IgD-negative memory B cell (primary cell): ENCODE measurements at regions not wholly inside any gene's neighbourhood (a gene's known extent, or its start where the extent isn't known, plus 50 kb on each side); places are given as distances from the start of the nearest gene placed in this dataset.
"Not testable (repeated sequence)": the region's sequence is repeated elsewhere in the genome, so short reads cannot be mapped to it uniquely, and the experiment has no call there.

Experiments
- H3K27ac Mint-ChIP-seq, 3 donors: one replicate each; pipeline ENCODE4 v1.8.0; 2020 to 2022; ENCODE audit warnings: mild to moderate bottlenecking in 3 of 3, mixed read lengths in 3 of 3, moderate library complexity in 1 of 3
- H3K27me3 Mint-ChIP-seq: one replicate; pipeline ENCODE4 v1.8.0; 2021; ENCODE audit warnings: mixed read lengths
- H3K36me3 Mint-ChIP-seq: one replicate; pipeline ENCODE4 v1.8.0; 2020; ENCODE audit warnings: mild to moderate bottlenecking, mixed read lengths
- H3K4me1 Mint-ChIP-seq, 3 donors: one replicate each; pipeline ENCODE4 v1.8.0; 2020 to 2022; ENCODE audit warnings: mixed read lengths in 3 of 3, mild to moderate bottlenecking in 1 of 3
- H3K4me3 Mint-ChIP-seq, 4 donors: one replicate each; pipeline ENCODE4 v1.8.0; 2020 to 2022; ENCODE audit warnings: mild to moderate bottlenecking in 4 of 4, mixed read lengths in 4 of 4, moderate library complexity in 3 of 4
- H3K9me3 Mint-ChIP-seq, 3 donors: one replicate each; pipeline ENCODE4 v1.8.0; 2020 to 2021; ENCODE audit warnings: mixed read lengths in 3 of 3, mild to moderate bottlenecking in 1 of 3

DNA sequence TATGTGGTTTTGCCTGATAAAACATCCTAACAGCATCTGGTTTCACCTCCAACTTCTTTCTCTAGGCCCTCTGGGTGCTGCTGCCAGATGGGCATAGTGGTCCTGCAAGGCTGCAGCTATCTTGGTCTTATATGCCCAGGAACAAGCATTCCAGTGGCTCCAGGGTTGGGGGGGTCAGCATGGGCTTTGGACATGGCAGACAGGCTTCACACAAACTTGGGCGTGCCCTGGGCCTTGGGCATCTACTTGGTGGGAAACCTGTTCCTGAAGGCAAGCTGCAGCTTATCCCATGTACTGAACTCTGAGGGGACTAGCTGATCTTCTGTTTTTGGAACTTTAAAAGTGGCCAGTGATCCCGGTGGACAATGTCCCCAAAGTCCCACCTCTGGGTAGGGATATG is 54.9 kb upstream of the ZNF678 start:
- Mint-ChIP-seq H3K36me3 (no peaks in the 10 kb centered on the region), H3K4me3 (no peak overlapping the region), H3K4me1 (no peaks in the 10 kb centered on the region), H3K27me3 (no peaks in the 10 kb centered on the region), H3K27ac (no peak overlapping the region), H3K9me3 (no peaks in the 10 kb centered on the region)

GRCh38 chr1:227506490-227507393 is 56.6 kb upstream of the ZNF678 start:
- H3K27ac Mint-ChIP-seq, H3K4me1 Mint-ChIP-seq, H3K36me3 Mint-ChIP-seq, H3K9me3 Mint-ChIP-seq, H3K27me3 Mint-ChIP-seq, H3K4me3 Mint-ChIP-seq: not testable (repeated sequence)

DNA sequence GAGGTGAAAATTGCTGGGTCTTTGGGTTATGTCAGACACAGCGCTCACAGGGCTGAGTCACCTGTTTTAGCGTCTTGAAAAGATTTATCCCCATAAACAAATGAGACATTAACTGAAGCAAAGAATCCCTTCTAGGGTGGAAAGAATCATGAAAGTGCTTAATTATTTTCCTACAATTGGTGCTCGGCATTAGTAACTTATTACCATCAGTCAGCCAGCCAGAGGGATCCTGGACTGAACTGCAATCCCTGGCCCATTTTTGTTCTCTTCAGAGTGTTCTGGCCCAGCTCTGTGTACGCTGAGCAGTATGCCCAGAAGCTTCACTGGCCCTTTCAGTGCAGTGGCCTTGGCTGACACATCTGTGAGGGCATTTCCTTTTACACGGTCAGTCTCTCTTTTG is 67.3 kb upstream of the ZNF678 start:
- H3K27ac Mint-ChIP-seq, H3K4me1 Mint-ChIP-seq, H3K9me3 Mint-ChIP-seq, H3K27me3 Mint-ChIP-seq, H3K4me3 Mint-ChIP-seq, H3K36me3 Mint-ChIP-seq: not testable (repeated sequence)

GRCh38 chr1:227493863-227494551 is 69.3 kb upstream of the ZNF678 start:
- H3K9me3 Mint-ChIP-seq, H3K36me3 Mint-ChIP-seq, H3K4me3 Mint-ChIP-seq, H3K27me3 Mint-ChIP-seq, H3K27ac Mint-ChIP-seq, H3K4me1 Mint-ChIP-seq: not testable (repeated sequence)

GRCh38 chr1:227490478-227490877 is 72.9 kb upstream of the ZNF678 start:
- Mint-ChIP-seq H3K36me3 (no peaks in the 10 kb centered on the region), H3K4me1 (peaks cover 0 to 4% (median 2%) of the 10 kb centered on the region in 3 donors), H3K9me3 (peaks cover 4 to 8% (median 7%) of the 10 kb centered on the region in 3 donors), H3K4me3 (no peak overlapping the region), H3K27me3 (no peaks in the 10 kb centered on the region), H3K27ac (no peak overlapping the region)

DNA sequence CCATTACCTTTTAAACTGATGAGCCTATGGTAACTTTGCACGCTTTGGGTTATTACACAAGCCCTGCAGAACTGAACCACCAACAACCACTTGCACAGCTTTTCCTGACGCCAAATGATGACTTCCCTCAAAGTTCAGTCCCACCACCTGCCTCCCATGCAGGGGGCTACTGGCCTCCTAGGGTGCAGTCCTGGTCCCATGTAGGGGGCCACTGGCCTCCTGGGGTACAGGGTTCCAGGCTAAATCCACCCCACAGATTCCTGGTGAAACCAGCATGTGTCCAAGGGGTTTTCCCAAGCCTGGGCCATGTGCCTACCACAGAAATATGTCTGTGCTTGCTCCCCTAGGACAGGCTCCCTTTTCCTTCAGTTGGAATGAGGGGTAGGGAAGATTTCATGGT is 73.4 kb upstream of the ZNF678 start:
- H3K27me3 Mint-ChIP-seq = no peaks in the 10 kb centered on the region
- H3K4me3 Mint-ChIP-seq = no peak overlapping the region
- H3K27ac Mint-ChIP-seq = no peak overlapping the region
- peaks cover 4 to 8% (median 7%) of the 10 kb centered on the region in 3 donors for H3K9me3 Mint-ChIP-seq
- H3K36me3 Mint-ChIP-seq = no peaks in the 10 kb centered on the region
- H3K4me1 Mint-ChIP-seq = peaks cover 0 to 4% (median 2%) of the 10 kb centered on the region in 3 donors

DNA sequence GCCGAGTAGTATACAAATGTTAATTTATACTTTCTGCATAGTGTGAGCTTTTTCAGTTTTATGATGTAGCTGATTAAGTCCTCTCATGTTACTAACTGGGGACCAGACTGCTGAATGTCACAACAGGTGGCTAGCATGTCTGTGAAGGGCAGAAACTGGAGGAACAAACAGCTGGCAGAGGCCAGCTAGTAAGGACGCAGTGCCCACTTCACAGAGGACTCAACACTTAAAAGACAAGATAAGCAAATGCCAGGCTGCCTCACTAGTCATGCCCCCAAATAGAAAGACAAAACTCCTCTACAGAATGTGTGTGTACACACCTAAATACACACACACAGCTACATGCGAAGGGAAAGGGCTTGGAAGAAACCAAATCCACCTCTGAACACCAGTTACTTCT is 73.8 kb upstream of the ZNF678 start:
- Mint-ChIP-seq H3K4me3 (no peak overlapping the region), H3K27me3 (no peaks in the 10 kb centered on the region), H3K36me3 (no peaks in the 10 kb centered on the region), H3K9me3 (peaks cover 4 to 8% (median 7%) of the 10 kb centered on the region in 3 donors), H3K4me1 (peaks cover 0 to 4% (median 2%) of the 10 kb centered on the region in 3 donors), H3K27ac (no peak overlapping the region)

DNA sequence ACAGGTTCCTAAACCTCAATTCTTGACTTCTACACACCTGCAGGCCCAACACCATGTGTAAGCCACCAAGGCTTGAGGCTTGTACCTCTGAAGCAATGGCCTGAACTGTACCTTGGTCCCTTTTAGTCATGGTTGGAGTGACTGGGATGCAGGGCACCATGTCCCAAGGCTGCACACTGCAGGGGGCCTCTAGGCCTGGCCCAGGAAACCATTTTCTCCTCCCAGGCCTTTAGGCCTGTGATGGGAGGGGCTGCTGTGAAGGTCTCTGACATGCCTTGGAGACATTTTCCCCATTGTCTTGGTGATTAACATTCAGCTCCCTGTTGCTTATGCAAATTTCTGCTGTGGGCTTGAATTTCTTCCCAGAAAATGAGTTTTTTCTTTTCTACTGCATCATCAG is 75.8 kb upstream of the ZNF678 start:
- Mint-ChIP-seq H3K4me1 (peaks cover 0 to 4% (median 2%) of the 10 kb centered on the region in 3 donors), H3K36me3 (no peaks in the 10 kb centered on the region), H3K4me3 (no peak overlapping the region), H3K27me3 (no peaks in the 10 kb centered on the region), H3K9me3 (peaks cover 4 to 8% (median 7%) of the 10 kb centered on the region in 3 donors), H3K27ac (no peak overlapping the region)

GRCh38 chr1:227486559-227486958 is 76.8 kb upstream of the ZNF678 start:
- H3K27me3 Mint-ChIP-seq = no peaks in the 10 kb centered on the region
- H3K4me3 Mint-ChIP-seq = no peak overlapping the region
- H3K27ac Mint-ChIP-seq = peak overlapping the region in 1 of 3 donors; percentile 60
- H3K4me1 Mint-ChIP-seq = peaks cover 0 to 4% (median 2%) of the 10 kb centered on the region in 3 donors
- no peaks in the 10 kb centered on the region for H3K36me3 Mint-ChIP-seq
- H3K9me3 Mint-ChIP-seq = peaks cover 4 to 8% (median 7%) of the 10 kb centered on the region in 3 donors

GRCh38 chr1:227482023-227482299 is 81.4 kb upstream of the ZNF678 start:
- Mint-ChIP-seq H3K27ac (no peak overlapping the region), H3K4me3 (no peak overlapping the region), H3K27me3 (peaks cover 7% of the 10 kb centered on the region), H3K36me3 (no peaks in the 10 kb centered on the region), H3K9me3 (peaks cover 0 to 6% (median 1%) of the 10 kb centered on the region in 3 donors), H3K4me1 (peaks cover 0 to 4% (median 2%) of the 10 kb centered on the region in 3 donors)

- not testable (repeated sequence) for H3K9me3 Mint-ChIP-seq, H3K36me3 Mint-ChIP-seq, H3K27me3 Mint-ChIP-seq, H3K4me1 Mint-ChIP-seq, H3K27ac Mint-ChIP-seq, H3K4me3 Mint-ChIP-seq
These were observed 89.3 kb upstream of the ZNF678 start for GRCh38 chr1:227474072-227474471.

DNA sequence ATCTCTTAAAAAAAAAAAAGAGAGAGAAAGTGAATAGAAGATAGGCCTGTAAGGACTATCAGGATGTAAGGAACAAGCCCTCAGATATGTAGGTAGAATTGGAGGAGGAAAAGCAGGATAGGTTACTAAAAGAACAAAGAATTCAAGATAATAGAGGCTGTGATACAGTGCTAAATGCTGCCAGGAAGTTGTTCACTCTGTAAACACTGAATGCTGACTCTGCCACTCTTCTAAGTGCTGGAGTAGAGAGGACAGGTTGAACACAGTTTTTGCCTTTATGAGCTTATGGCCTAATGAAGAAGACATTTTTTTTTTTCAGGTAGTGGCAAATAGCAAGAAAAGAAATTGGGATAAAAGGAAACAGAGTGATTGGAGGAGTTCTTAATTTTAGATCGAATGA is 90.6 kb upstream of the ZNF678 start:
- Mint-ChIP-seq H3K27ac (no peak overlapping the region), H3K4me1 (no peaks in the 10 kb centered on the region), H3K4me3 (no peak overlapping the region), H3K9me3 (peaks cover 0 to 9% (median 7%) of the 10 kb centered on the region in 3 donors), H3K27me3 (peaks cover 3% of the 10 kb centered on the region), H3K36me3 (no peaks in the 10 kb centered on the region)

GRCh38 chr1:227470688-227471087 is 92.7 kb upstream of the ZNF678 start:
- Mint-ChIP-seq H3K27me3 (peaks cover 3% of the 10 kb centered on the region), H3K36me3 (no peaks in the 10 kb centered on the region), H3K4me1 (no peaks in the 10 kb centered on the region), H3K9me3 (peaks cover 0 to 9% (median 7%) of the 10 kb centered on the region in 3 donors), H3K4me3 (no peak overlapping the region), H3K27ac (no peak overlapping the region)

- no peaks in the 10 kb centered on the region for H3K36me3 Mint-ChIP-seq
- no peaks in the 10 kb centered on the region for H3K4me1 Mint-ChIP-seq
- no peak overlapping the region for H3K4me3 Mint-ChIP-seq
- no peak overlapping the region for H3K27ac Mint-ChIP-seq
- peaks cover 0 to 9% (median 7%) of the 10 kb centered on the region in 3 donors for H3K9me3 Mint-ChIP-seq
- H3K27me3 Mint-ChIP-seq = peaks cover 1% of the 10 kb centered on the region
These were observed 93.6 kb upstream of the ZNF678 start for GRCh38 chr1:227469708-227470107.

DNA sequence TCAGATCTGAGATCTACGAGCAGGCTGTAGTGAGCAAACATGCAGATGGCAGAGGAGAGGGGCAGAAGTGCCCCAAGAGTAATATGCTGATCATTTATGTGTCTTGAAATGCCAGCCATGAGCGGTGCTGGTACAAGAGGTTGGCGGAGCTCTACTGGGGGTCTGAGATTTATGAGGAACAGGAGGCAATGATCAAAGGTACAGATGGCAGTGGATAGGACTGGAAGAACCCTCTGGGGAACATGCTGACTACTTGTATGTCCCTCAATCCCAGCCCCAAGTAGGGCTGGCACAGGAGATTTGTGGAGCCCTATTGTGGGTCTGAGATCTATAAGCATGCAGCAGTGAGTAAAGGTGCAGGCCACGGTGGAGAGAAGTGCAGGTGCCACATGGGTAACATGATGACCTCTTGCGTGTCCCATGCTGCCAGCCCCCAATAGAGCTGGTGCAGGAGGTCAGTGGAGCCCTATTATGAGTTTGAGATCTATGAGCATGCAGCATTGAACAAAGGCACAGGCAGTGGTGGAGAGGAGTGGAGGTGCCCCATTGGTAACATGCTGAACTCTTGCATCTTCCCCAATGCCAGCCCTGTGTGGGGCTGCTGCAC is 97.2 kb upstream of the ZNF678 start:
- no peaks in the 10 kb centered on the region for H3K36me3 Mint-ChIP-seq
- no peak overlapping the region for H3K4me3 Mint-ChIP-seq
- H3K27ac Mint-ChIP-seq = no peak overlapping the region
- peaks cover 0 to 9% (median 7%) of the 10 kb centered on the region in 3 donors for H3K9me3 Mint-ChIP-seq
- no peaks in the 10 kb centered on the region for H3K4me1 Mint-ChIP-seq
- peaks cover 7% of the 10 kb centered on the region for H3K27me3 Mint-ChIP-seq
